SHP77 (cell line): ENCODE measurements at regions not wholly inside any gene's neighbourhood (a gene's known extent, or its start where the extent isn't known, plus 50 kb on each side); places are given as distances from the start of the nearest gene placed in this dataset.
"Not testable (repeated sequence)": the region's sequence is repeated elsewhere in the genome, so short reads cannot be mapped to it uniquely, and the experiment has no call there.

Experiments used
- DNase-seq, 2 experiments: peaks; one replicate each; lab custom pipeline; 2025; lab: John Stamatoyannopoulos, UW

DNA sequence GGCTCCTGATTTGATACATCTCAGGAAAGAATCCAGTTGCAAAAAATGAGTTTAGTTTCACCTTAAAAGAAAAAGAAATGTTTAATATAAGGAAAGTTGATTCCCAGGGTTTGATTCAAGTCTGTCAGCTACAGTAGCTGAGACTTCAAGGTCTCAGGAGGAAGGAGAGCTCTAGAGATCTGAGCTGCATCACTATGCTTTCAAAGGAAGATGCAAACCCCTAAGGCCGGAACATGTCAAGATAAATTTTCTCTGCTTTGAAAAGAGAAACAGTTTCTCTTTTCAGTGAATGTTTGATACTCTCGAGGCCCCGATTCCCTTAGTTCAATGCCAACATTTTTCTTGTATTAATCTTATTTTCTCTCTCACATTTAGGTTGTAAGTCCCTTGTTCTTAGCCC lies 128.6 kb downstream of the RGPD3 start:
- DNase-seq = no peak

DNA sequence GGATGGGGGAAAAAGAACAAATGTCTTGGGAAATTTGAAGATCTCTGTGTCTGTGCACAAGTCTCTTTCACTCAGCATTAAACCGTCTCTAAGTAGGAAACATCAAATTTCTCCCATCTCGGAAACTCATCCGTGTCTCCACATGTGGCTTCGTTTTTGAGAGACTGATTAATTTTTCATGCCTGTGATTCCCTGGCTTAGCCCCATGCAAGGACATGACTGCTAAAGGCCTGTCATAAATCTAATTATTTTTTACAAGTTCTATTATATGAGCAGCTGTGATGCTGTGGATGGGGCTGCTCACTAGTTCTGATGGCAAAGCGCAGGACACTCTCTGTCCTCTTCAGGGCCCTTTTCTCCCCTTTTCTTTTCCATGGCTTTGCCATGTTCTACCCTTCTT lies 129.1 kb downstream of the RGPD3 start:
- no peak for DNase-seq

DNA sequence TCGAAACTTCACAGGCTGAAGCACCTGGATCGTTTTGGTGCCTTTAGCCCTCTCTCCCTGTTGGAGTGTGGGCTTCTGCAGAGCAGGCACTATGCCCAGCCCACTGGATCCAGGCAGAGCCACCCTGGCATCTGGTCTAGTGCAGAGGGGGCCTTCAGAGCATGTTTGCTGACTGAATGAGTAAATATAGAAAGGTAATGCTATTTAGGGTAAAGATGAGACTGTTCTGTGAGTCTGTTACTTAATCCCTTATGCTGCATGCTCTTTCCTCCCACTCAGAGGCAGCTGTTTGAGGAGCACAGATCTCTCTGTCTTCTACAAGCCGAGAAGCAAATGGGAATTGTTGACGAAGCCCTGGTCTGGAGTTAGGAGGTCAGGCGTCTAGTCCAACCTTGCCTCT lies 130.2 kb downstream of the RGPD3 start:
- DNase-seq = no peak

DNA sequence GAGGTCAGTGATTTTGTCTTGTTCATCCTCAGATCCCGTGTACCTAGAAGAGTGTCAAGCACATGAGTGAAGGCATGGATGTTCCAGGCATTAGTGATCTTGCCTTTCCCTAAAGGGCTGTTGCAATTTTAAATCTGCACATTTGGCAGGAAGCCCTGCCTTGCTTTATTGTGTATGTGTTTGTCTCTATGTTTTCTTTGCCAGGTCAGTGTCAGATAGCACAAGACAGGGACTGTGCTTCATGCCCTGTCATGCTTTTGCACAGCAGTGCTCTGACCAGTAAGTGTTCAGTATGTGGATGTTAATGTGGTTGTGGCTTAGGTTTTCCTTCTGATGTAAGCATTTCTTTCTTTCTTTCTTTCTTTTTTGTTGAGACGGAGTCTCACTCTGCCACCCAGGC lies 131.5 kb downstream of the RGPD3 start:
- no peak for DNase-seq

DNA sequence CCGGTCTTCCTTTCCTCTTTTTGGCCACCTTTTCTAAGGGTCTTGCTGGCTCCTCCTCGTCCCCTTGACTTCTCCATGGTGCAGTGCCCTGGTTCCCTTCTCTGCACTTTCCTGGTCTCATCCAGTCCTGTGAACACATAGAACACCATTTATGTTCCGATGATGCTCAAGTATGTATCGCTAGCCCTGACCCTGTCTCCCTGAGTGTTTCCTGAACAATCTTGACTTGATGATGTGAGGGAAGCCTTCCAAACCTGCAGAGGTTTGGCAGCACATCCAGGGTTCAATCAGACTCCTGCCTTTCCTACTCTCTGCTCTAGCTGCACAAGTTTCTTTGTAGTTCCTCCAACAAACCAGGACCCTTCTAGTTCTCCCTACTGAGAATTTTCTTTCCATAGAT lies 132.1 kb downstream of the RGPD3 start:
- no peak for DNase-seq

DNA sequence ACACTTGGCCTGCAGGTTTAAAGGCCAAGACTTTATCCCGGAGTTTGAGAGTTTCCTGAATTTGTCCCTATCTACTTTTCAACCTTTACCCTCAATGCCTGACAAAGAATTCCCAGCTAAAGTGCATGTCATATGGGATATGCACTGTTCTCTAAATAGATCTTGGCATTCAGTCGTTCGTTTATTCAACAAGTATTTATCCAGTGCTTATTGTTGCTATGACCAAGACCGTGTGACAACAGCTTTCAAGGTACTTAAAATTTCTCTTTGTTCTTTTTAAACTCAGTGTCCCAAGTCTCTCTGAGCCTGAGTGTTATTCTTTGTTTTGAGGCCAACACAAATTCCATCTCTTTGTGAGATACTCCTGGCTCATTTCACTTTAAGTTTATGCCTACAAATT lies 133.4 kb downstream of the RGPD3 start:
- DNase-seq = no peak

DNA sequence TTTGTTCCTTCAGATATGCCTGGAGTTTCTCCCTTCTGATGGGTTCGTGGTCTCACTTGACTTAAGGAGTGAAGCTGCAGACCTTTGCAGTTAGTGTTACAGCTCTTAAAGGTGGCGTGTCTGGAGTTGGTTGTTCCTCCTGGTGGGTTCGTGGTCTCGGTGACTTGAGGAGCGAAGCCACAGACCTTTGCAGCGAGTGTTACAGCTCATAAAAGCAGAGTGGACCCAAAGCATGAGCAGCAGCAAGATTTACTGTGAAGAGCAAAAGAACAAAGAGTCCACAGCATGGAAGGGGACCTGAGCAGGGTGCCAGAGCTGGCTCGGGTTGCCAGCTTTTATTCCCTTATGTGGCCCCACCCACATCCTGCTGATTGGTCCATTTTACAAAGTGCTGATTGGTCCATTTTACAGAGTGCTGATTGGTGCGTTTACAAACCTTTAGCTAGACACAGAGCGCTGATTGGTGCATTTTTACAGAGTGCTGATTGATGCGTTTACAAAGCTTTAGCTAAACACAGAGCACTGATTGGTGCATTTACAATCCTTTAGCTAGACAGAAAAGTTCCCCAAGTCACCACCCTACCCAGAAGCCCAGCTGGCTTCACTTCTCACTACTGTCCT lies 134.8 kb downstream of the RGPD3 start:
- DNase-seq = not testable (repeated sequence)

DNA sequence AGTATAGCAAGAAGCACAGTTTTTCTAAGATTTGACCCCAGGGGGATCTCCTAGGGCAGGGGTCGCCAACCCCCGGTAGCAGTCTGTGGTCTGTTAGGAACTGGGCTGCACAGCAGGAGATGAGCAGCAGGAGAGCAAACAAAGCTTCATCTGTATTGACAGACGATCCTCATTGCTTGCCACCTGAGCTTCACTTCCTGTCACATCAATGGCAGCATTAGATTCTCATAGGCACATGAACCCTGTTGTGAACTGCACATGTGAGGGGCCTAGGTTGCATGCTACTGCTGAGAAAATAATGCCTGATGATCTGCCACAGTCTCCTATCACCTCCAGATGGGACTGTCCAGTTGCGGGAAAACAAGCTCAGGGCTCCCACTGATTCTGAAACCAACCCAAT lies 136.2 kb downstream of the RGPD3 start:
- DNase-seq = peak; percentile 9 to 39

DNA sequence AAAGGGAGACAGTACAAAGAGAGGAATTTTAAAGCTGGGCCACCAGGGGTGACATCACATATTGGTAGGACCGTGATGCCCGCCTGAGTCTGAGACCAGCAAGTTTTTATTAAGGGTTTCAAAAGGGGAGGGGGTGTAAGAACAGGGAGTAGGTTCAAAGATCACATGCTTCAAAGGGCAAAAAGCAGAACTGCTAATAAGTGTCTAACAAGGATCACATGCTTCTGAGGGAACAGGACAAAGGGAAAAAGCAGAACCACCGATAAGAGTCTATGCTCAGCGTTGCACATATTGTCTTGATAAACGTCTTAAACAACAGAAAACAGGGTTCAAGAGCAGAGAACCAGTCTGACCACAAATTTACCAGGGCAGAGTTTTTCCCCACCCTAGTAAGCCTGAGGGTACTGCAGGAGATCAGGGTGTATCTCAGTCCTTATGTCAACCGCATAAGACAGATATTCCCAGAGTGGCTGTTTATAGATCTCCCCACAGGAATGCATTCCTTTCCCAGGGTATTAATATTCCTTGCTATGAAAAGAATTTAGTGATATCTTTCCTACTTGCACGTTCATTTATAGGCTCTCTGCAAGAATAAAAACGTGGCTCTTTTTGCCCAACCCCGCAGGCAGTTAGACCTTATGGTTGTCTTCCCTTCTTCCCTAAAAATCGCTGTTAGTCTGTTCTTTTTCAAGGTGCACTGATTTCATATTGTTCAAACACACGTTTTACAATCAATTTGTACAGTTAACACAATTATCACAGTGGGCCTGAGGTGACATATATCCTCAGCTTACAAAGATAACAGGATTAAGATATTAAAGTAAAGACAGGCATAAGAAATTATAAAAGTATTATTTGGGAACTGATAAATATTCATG lies 136.5 kb upstream of the UXS1 start:
- not testable (repeated sequence) for DNase-seq

DNA sequence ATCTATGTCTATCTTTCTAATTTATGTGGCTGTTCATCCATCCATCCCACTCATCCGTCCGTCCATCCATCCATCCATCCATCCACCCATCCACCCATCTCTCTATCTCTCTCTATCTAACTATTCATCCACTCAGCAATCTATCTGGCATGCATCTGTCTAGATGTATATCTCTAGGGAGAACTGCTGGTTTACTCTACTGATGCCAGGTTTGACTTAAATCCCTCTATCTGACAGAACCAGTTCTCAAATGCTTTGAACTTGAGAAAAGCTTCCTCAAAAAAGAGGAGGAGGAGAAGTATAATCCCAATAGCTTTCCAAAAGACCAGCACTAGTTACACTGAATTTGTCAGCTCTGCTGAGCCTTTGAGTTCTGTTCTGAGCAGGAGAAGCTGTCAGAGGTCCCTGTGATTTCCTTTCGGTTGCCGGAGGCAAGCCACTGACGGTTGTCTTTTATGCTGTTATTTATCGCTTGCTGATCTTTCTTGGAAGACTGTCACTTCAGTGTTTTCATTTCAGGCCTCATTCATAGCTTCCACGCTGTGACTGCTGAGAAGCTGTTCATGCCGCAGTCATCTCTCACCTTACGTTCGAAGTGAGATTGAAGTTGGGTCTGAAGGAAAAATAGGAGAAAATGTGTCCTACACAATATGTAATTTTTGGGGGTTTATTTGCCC lies 129.4 kb upstream of the UXS1 start:
- DNase-seq = no peak

DNA sequence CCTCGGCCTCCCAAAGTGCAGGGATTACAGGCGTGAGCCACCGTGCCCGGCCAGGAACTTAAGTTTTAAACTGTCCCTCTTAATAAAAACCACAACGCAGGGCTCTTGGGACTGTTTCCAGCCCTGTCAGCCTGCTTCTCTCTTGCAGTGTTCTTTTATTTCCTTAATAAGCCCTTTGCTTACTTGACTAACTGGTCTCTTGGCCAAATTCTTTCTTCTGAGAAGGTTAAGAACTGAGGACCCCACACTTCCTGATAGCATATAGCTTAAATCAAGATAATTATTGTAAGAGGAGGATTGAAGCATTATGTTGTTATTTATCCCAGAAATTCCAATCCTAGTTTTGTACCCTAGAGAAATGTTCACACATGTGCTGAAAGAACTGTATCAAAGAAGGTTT lies 128.2 kb upstream of the UXS1 start:
- DNase-seq = no peak

DNA sequence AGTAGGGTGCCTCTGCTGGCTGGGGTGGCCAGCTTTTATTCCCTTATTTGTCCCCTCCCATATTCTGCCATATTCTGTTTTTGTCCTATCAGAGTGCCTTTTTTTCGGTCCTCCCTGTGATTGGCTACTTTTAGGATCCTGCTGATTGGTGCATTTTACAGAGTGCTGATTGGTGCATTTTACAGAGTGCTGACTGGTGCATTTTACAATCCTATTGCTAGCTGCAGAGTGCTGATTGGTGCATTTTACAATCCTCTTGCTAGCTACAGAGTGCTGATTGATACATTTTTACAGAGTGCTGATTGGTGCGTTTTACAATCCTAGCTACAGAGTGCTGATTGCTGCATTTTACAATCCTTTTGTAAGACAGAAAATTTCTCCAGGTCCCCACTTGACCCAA lies 126.3 kb upstream of the UXS1 start:
- not testable (repeated sequence) for DNase-seq

DNA sequence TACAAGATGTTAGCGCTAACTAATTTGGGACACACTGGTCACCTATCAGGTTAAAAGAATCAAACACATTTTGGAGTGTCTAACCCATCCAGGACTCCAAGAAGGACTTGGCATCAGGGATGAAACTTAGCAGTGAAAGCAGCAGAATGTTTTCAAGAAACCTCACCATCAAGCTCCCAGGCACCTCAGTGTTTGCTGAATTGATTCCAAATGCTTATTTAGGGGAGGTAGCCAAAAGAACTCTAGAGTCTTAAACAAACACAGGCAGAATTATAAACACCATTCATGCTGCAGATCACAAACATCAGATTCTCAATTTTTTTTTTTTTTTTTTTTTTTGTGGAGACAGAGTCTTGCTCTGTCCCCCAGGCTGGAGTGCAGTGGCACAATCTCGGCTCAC lies 122.8 kb upstream of the UXS1 start:
- no peak for DNase-seq

DNA sequence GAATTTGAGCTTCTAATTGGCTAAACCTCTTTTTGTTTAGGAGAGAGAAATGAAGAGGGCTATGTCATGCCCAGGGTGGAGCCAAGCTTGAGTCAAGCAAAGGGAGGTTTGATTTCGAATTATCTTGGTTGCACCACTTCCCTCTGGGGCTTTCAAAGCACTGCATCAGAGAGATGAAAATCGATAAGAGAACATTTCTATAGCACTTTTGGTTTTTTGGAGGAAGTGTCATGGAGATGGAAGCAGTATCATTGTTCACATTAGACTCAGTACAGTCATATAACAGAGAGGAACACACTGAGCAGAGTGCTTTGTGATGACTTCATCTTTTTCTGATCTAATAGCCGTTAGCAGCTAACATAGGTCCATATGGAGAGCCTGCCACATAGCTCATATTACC lies 120.3 kb upstream of the UXS1 start:
- DNase-seq = no peak

DNA sequence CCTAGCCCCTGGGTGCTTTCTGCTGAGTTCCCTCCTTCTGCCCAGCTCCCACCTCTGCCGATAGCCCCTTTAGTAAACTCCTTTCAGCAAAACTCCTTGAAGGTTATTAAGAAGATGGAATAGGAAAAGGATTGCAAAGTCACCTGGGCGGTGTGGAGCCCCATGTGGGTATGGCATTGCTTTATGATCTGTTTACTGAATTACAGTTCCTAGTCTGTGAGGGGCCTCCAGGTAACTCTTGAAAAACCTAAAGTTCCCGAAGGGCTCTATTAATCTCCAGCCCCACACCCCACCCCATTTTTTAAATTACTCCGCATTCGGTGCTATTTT lies 116.9 kb upstream of the UXS1 start:
- DNase-seq = no peak

DNA sequence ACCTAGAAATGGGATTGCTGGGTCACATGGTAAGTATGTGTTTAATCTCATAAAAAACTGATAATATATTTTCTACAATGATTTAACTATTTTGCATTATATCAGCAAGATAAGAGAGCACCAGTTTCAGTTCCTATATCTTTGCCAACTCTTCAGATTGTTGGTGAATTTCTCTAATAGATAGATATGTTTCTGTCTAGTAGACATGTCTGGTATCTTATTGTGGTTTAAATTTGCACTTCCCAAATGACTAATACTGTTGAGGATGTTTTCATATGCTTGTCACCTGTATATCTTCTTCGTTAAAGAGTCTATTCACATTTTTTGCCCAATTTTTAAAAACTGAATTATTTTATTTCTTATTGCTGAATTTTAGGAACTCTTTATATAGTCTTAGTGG lies 113.8 kb upstream of the UXS1 start:
- DNase-seq = no peak

DNA sequence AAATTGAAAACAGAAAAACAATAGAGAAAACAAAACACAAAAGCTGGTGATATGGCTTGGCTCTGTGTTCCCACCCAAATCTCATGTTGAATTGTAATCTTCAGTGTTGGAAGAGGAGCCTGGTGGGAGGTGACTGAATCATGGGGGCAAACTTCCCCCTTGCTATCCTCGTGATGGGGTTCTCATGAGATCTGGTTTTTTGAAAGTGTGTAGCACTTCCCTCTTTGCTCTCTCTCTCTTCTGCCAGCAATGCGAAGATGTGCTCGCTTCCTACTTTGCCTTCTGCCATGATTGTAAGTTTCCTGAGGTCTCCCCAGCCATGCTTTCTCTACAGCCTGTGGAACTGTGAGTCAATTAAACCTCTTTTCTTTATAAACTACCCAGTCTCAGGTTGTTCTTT lies 112.3 kb upstream of the UXS1 start:
- no peak for DNase-seq

DNA sequence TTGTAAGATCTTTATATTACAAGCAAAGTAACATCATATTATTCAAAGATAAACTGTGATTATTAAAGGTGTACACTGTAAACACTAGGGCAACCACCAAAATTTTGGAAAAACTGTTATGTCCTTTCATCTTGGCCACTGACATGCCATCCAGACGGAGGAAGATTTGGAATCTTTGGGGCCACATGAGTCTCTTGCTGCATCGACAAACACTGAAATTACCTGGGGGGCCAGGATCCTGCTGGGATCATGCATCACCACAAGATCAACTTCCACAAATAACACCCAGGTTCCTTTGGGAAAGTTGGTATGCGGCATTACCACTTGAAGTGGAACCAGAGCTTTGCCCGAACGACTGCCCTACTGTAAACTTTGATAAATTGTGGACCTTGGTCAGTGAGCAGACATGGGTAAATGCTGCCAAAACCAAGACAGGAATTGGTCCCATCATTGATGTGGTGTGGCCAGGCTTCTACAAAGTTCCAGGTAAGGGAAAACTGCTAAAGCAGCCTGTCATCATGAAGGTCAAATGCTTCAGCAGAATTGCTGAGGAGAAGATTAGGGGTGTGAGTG lies 110.6 kb upstream of the UXS1 start:
- DNase-seq = no peak

DNA sequence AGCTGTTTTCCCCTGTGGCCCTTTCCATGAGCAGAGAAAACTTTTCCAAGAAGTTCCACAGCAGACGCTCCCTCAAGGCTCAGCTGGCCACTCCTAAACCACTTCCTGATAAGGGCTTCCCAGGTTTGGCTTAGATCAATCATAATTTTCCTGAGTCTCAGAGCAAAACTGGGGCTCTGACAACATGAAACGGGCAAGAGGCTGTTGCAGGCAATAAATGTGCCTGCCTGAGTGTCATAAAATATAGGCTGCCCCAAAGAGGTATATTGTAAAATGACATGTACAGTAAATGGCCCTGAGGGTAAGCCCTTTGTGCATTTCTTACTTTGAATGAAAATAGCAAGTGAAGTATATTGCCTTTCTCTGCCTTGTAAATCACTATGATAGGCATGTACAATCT lies 105.6 kb upstream of the UXS1 start:
- DNase-seq = no peak

DNA sequence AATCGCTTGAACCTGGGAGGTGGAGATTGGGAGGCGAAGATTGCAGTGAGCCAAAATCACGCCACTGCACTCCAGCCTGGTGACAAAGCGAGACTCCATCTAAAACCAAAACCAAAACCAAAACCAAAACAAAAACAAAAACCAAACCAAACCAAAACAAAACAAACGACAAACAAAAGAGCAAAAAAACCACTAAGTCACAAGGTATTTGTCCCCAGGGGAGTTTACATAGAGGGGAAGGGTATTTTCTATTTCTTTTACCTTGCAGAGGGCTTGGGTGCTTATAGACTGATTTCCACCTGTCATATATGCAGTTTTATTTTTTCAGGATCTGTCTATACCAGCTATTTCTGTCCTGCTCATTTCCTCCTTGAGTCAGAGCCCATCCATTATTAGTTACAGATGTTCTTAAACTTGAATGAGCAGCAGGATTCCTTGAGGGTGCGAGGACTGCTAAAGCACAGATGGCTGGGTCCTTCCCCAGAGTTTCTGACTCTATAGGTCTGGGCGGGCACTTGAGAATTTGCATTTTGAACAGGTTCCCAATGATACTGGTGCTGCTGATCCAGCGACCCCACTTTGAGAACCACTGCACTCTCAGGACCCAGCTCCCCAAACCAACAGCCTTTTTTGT lies 102.2 kb upstream of the UXS1 start:
- no peak for DNase-seq

DNA sequence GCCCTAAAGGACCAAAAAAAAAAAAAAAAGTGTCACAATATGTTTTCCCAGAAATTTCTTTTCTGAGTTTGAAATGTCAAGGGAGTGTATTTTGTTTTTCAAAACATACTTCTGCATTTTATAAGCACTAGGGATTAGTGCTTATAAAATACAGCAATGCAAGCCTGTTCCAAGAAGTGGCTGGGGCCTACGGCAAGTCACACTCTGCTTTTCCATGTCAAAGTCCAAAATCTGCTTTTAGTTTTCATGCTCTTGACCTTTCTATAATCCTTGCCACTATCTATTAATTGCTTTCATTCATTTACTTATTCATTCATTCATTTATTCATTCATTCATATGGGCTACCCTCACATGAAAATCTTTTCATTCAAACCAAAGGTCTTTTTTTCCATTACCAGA lies 100.1 kb upstream of the UXS1 start:
- DNase-seq = no peak

DNA sequence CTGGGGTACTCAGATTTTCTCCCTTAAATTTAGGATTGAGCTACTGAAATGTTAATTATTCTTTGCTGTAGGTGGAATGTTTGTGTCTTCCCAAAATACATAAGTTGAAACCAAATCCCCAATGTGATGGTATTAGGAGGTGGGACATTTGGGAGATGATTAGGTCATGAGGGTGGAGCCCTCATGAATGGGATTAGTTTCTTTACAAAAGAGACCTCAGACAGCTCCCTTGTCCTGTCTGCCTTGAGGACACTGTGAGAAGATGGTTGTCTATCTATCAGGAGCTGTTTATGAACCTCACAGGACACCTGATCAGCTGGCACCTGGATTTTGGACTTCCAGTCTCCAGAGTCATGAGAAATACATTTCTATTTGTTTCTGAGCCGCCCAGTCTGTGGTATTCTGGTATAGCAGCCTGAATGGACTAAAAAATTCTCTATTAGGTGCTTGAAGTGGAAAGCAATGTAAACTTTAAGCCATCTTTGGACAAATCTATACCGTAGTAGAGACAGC lies 99.2 kb upstream of the UXS1 start:
- DNase-seq = no peak
